SU-DHL-6 (cell line): ENCODE measurements at regions not wholly inside any gene's neighbourhood (a gene's known extent, or its start where the extent isn't known, plus 50 kb on each side); places are given as distances from the start of the nearest gene placed in this dataset.

Experiments used
- H2AFZ ChIP-seq: fragments of 200-600 bp; sonication (generic); 2 replicates; pipeline ENCODE4 v1.6.1; 2014; ENCODE audit warnings: low read depth, mild to moderate bottlenecking, moderate library complexity, mixed read lengths, antibody characterized with exemption, low read length; ENCODE audit not compliant: severe bottlenecking
- H3F3A ChIP-seq: fragments of 200-600 bp; shearing (Covaris generic); 2 replicates; pipeline ENCODE4 v1.6.0; 2016; ENCODE audit warnings: antibody characterized with exemption, mild to moderate bottlenecking; ENCODE audit not compliant: insufficient read depth
- H3K27ac ChIP-seq: fragments of 200-600 bp; sonication (generic); 2 replicates; pipeline ENCODE4 v1.5.1; 2016; ENCODE audit warnings: low read depth, mild to moderate bottlenecking, low read length, moderate library complexity, mixed read lengths
- H3K27me3 ChIP-seq: fragments of 200-600 bp; sonication (generic), shearing (Covaris generic); 2 replicates; pipeline ENCODE4 v1.6.0; 2014; ENCODE audit warnings: mild to moderate bottlenecking, low read length
- H3K36me3 ChIP-seq: fragments of 200-600 bp; sonication (generic); 2 replicates; pipeline ENCODE4 v1.6.1; 2014; ENCODE audit warnings: mild to moderate bottlenecking, low read length, mixed read lengths
- H3K4me2 ChIP-seq: fragments of 300-600, 200-600 bp; shearing (Covaris generic), sonication (generic); 2 replicates; pipeline ENCODE4 v1.6.0; 2014; ENCODE audit warnings: low read length, low read depth, mild to moderate bottlenecking; ENCODE audit not compliant: poor library complexity, severe bottlenecking
- H3K4me3 ChIP-seq: fragments of 200-600 bp; sonication (generic); 2 replicates; pipeline ENCODE4 v1.5.1; 2014; ENCODE audit warnings: antibody characterized with exemption, low read length, mild to moderate bottlenecking, mixed read lengths; ENCODE audit not compliant: insufficient read depth, poor library complexity, severe bottlenecking
- H3K79me2 ChIP-seq: fragments of 200-600 bp; sonication (generic); 2 replicates; pipeline ENCODE4 v1.6.1; 2014; ENCODE audit warnings: mild to moderate bottlenecking, low read length, moderate library complexity; ENCODE audit not compliant: insufficient read depth
- H3K9ac ChIP-seq: fragments of 200-600 bp; sonication (generic); 2 replicates; pipeline ENCODE4 v1.7.0; 2014; ENCODE audit warnings: mild to moderate bottlenecking, low read length
- H3K9me2 ChIP-seq: fragments of 200-600 bp; sonication (generic); replicated peaks from 2 replicates; pipeline ENCODE4 v1.6.1; 2014; ENCODE audit warnings: low read length; ENCODE audit not compliant: insufficient read depth
- H3K9me3 ChIP-seq: fragments of 200-600 bp; sonication (generic); 2 replicates; pipeline ENCODE4 v1.6.1; 2014; ENCODE audit warnings: low read length, mixed read lengths; ENCODE audit not compliant: insufficient read depth
- H4K20me1 ChIP-seq: fragments of 200-600 bp; sonication (generic); 2 replicates; pipeline ENCODE4 v1.6.1; 2014; ENCODE audit warnings: low read depth, mild to moderate bottlenecking, antibody characterized with exemption, low read length, moderate library complexity, mixed read lengths
- EZH2phosphoT487 ChIP-seq: fragments of 200-600 bp; sonication (generic), shearing (Covaris generic); conservative IDR thresholded peaks from 2 replicates; pipeline ENCODE4 v1.6.1; 2018; ENCODE audit warnings: mild to moderate bottlenecking, antibody characterized with exemption, low read length, moderate library complexity, mixed read lengths
- TF ChIP-seq, protein P1 (sequence below): fragments of 200-600 bp; sonication (generic); IDR thresholded peaks from one replicate; pipeline ENCODE4 v1.5.1; 2017; ENCODE audit warnings: antibody characterized with exemption, mild to moderate bottlenecking, low read length, moderate library complexity; ENCODE audit not compliant: insufficient read depth, poor library complexity, severe bottlenecking

DNA sequence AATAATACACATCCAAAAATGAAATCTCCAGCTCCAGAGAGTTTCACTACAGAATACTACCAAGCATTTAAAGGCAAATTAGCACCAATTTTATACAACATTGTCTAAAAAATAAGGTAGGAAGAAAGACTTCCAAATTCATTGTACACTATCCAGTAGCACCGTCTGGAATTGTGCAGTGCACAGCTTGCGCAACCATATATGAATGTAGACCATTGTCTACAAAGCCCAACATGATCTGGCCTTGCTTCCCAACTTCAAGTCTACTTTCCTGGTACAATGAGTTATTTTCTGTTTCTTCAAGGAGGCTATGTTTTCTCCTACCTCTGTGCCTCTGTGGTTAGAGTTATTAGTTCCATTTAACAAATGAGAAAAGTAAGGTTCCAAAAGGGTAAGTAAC, 115.4 kb upstream of the FOXK1 start:
- no peaks in the 10 kb centered on the region for H3K9me3 ChIP-seq
- H4K20me1 ChIP-seq = no peaks in the 10 kb centered on the region
- no peaks in the 10 kb centered on the region for H3F3A ChIP-seq
- H3K9me2 ChIP-seq = no peaks in the 10 kb centered on the region
- no peaks in the 10 kb centered on the region for H3K27me3 ChIP-seq
- H3K4me2 ChIP-seq = no peak overlapping the region
- H3K27ac ChIP-seq = no peak overlapping the region
- no peaks in the 10 kb centered on the region for H3K36me3 ChIP-seq
- TF ChIP-seq, protein P1, sequence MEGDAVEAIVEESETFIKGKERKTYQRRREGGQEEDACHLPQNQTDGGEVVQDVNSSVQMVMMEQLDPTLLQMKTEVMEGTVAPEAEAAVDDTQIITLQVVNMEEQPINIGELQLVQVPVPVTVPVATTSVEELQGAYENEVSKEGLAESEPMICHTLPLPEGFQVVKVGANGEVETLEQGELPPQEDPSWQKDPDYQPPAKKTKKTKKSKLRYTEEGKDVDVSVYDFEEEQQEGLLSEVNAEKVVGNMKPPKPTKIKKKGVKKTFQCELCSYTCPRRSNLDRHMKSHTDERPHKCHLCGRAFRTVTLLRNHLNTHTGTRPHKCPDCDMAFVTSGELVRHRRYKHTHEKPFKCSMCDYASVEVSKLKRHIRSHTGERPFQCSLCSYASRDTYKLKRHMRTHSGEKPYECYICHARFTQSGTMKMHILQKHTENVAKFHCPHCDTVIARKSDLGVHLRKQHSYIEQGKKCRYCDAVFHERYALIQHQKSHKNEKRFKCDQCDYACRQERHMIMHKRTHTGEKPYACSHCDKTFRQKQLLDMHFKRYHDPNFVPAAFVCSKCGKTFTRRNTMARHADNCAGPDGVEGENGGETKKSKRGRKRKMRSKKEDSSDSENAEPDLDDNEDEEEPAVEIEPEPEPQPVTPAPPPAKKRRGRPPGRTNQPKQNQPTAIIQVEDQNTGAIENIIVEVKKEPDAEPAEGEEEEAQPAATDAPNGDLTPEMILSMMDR = no peak
- no peak for TF ChIP-seq EZH2phosphoT487
- H3K9ac ChIP-seq = no peak overlapping the region
- H3K4me3 ChIP-seq = no peak overlapping the region
- no peak overlapping the region for H2AFZ ChIP-seq
- H3K79me2 ChIP-seq = no peaks in the 10 kb centered on the region

DNA sequence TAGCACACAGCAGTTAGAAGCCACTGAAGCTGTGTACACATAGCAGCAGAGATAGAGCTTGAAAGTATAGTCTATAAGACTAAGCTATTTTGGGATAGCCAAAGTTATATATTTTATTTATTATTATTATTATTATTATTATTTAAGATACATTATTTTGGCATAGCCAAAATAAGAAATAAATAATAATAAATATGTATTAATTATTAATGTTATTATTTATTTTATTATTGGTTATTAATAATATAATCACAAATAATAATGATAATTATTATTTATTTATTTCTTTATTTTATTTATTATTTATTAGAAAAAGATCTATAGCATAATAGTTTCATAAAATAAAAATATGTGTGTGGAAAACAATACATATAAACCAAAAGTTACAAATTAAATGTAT, 107.2 kb upstream of the FOXK1 start:
- H3K4me2 ChIP-seq = no peak overlapping the region
- H3K9me3 ChIP-seq = no peaks in the 10 kb centered on the region
- H3K27ac ChIP-seq = no peak overlapping the region

DNA sequence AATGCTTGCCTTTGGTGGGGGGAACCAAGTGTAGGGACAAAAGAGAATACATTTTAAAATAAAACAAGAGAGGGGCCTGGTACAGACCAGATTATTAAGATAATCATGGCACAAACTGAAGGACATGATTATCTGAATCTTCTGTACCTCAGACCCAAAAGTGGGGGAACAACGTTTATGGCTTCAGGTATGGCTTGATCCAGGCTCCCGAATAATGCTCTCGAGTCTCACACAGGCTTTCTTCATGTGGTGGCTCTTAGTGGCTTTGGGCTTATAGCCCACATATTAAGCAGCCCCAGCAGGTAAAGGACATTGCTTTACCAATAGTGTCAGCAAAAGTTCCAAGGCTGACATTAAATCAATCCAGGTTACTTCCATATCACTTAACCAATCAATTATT, 106.8 kb upstream of the FOXK1 start:
- Histone ChIP-seq H3K9me3 (no peaks in the 10 kb centered on the region), H4K20me1 (no peaks in the 10 kb centered on the region), H3K27me3 (no peaks in the 10 kb centered on the region), H3K27ac (no peak overlapping the region), H3K4me3 (no peak overlapping the region), H3K79me2 (no peaks in the 10 kb centered on the region), H3K9ac (no peak overlapping the region), H2AFZ (no peak overlapping the region), H3K9me2 (no peaks in the 10 kb centered on the region), H3K4me2 (no peak overlapping the region), H3K36me3 (no peaks in the 10 kb centered on the region), H3F3A (no peaks in the 10 kb centered on the region)
- no peak for TF ChIP-seq EZH2phosphoT487
- TF ChIP-seq, protein P1 = no peak

More for the DNA sequence above, 107.2 kb upstream of the FOXK1 start:
- no peak overlapping the region for H3K9ac ChIP-seq
- no peaks in the 10 kb centered on the region for H4K20me1 ChIP-seq
- no peaks in the 10 kb centered on the region for H3K79me2 ChIP-seq
- H3K4me3 ChIP-seq = no peak overlapping the region
- no peaks in the 10 kb centered on the region for H3K36me3 ChIP-seq
- H3F3A ChIP-seq = no peaks in the 10 kb centered on the region
- TF ChIP-seq, protein P1 = no peak
- TF ChIP-seq EZH2phosphoT487 = no peak
- H2AFZ ChIP-seq = no peak overlapping the region
- H3K27me3 ChIP-seq = no peaks in the 10 kb centered on the region
- no peaks in the 10 kb centered on the region for H3K9me2 ChIP-seq
